ENCODE measurements at regions not wholly inside any gene's neighbourhood (a gene's known extent, or its start where the extent isn't known, plus 50 kb on each side); places are given as distances from the start of the nearest gene placed in this dataset.

DNA sequence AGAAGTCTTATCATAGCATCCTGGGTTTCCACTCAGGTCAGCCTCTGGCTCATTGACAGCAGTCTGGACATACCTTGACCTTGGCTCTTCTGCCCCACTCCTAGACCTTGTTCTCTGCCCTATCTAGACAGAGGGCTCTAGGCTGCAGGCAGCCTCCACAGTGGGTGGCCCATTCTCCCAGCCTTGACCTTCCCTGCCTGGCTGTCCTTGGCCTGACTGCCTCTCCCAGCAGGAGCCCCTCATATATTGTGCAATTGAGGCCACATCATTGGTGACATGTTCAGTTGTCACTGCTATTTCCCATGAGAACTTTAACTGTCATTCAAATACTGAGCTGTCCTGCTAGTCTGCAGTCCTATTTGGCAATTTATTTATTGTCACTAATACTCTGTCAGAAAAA lies 503.4 kb downstream of the PLXNA4 start:
- no peak for DNase-seq

- DNase-seq = no peak
Measured at GRCh38 chr7:132072165-132072564, 504.1 kb downstream of the PLXNA4 start.

DNA sequence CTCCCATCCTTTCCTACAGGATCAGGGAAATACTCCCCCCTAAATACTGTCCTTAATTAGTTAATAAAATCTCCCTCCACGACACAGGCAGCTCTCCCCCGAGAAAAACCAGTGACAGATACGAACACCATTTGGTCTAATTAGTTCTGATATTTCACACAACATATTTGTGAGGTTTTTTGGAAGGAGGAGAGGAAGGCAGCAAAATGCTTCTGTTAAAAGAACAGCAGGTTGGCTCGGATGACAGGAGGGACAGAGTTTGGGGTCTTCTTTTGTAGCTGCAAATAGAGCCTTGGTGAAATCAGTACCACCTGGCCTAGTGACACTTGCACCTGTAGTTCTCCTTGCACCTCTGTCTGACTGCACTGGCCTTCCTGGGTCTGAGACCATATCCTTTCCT lies 507.0 kb downstream of the PLXNA4 start:
- DNase-seq = no peak

DNA sequence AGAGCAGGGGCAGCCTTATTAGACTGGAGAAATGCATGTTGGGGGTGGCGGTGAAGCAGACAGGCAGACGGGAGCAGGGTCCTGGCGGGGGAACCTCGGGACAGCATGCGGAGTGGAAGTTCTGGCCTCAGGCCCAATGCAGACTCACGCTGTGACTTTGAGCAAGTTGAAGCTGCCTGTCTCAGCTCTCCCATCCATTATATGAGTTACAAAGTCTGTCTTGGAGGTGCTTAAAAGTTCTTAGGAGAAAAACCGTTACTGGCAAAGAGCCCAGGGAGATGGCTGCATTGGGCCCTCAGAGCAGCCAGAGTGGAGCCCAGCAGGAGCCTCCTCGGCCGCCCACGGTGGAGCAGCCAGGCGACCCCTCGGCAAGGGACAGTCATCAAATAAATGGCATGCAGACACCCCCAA lies 509.5 kb downstream of the PLXNA4 start:
- peak in 8 of 14 donors; percentile 16 to 68 (median 39) for DNase-seq

DNA sequence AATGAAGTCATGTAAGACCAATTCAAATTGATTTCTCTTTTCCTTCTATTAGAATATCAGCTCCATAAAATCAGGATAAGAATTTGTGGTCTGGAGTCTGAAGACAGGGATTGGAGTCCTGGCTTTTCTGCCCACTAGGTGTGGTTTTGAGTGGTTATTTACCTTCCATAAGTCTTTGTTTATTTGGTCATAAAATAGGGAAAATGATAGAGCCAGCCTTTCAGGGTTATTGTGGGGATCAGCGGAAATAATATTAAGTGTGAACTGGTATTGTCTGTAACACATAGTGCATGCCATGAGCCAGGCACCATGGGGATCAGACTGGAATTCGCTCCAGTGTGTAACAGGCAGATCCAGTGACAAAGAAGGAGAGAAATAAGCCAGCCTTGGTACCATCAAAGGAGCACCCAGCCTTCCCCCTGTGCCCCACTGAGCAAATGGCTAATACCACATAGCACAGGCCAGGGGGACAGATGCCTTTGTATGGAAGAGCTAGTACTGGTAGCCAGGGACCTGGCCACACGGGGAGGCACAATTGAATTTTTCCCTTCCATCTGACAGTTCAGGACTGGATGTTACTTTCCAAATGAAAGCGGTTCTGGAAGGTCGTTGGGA lies 509.7 kb upstream of the PODXL start:
- peak in 5 of 14 donors; percentile 26 to 60 (median 36) for DNase-seq

GRCh38 chr7:132065193-132065988 lies 509.0 kb upstream of the PODXL start:
- peak in 5 of 14 donors; percentile 9 to 69 (median 26) for DNase-seq

GRCh38 chr7:132063800-132064199 lies 507.4 kb upstream of the PODXL start:
- no peak for DNase-seq

GRCh38 chr7:132061937-132062336 lies 505.5 kb upstream of the PODXL start:
- DNase-seq = no peak

DNA sequence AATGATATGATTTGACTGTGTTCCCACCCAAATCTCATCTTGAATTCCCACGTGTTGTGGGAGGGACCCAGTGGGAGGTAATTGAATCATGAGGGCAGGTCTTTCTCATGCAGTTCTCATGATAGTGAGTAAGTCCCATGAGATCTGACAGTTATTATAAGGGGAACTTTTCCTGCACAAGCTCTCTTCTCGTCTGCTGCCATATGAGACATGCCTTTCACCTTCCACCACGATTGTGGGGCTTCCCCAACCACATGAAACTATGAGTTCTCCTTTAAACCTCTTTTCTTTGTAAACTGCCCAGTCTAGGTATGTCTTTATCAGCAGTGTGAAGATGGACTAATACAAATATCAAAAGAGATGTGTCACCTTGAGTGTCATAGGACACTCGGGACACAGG lies 502.7 kb upstream of the PODXL start:
- no peak for DNase-seq

DNA sequence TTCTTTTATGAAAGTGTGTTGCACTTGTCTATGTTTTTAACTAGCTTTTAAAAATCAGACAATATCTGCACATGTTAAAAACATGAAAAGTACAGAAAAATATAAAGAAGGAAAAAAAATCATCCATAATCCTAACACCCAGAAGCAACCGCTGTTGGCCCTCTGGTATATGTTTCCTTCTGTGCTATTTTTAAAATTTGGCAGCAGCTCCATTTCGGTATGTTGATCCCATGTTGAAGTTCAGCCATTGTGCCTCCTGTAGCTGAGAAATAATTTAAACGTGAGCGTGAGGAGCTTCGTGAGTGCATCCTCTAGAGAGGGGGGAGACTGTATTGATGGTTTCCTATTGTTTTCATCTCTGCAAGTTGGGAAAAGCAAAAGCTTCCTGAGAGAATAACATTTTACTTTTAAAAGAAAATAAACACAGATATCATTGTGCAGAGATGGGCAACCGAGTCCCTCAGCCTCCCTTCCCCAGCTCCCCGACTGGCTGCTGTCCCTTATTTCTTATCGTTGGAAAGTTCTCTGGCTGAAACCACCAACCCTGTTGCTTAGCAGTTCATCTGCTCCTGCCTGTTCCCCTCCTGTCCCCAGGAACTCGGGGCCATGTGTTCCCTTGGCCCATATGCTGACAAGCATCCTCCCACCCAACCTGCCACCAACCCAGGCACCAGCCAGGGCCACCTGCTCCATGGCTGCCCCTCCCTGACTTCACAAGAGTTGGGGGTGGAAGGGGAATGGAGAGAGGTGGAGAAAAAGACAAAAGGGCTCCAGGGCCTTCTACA lies 499.1 kb upstream of the PODXL start:
- no peak for DNase-seq

GRCh38 chr7:132053871-132054270 lies 497.4 kb upstream of the PODXL start:
- DNase-seq = peak in 1 of 14 donors; percentile 18

- DNase-seq = no peak
Measured at GRCh38 chr7:132051311-132051710, 494.9 kb upstream of the PODXL start.

GRCh38 chr7:132049462-132050304 lies 493.3 kb upstream of the PODXL start:
- no peak for DNase-seq

DNA sequence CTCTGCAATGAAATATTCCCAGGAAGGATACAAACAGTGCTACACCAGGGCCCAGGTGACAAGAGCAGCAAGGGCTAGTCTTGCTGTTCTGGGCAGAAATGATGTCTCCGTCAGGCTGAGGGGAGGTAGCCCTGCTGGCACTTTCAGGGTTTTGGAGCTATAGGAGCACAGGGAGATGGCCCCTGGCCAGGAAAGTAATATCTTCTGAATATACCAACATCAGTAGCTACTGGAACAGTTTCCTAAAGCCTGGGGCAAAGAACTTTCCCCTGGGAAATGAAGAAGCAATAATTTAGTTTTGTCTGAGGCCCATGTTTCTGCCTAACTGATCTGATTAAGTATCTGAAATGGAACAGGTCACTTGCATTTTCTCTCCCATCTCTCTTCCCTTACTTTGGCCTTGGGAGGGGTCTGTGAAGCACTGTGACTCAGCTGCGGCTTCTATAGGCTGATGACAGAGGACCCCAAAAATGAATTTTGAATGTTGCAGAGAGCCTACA lies 489.1 kb upstream of the PODXL start:
- DNase-seq = no peak

DNA sequence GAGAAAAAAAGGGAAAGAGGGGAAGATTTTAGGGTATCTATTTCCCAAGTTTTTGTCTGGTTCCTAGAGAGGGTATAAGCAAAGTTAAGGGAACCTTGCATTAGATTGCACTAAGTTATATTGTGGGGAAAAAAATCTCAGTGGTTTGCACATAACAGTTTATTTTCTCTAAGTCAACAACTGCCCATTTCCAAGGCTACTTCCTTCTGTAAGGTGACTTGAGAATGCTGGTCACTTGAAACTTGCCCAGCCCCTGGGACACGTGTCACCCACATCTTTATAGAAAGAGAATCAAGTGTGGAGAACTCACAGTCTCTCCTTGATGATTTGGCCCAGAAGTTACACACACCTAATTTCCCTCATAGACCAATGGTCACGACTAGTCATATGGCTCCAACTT lies 488.6 kb upstream of the PODXL start:
- DNase-seq = no peak

GRCh38 chr7:132044247-132044646 lies 487.8 kb upstream of the PODXL start:
- DNase-seq = no peak

DNA sequence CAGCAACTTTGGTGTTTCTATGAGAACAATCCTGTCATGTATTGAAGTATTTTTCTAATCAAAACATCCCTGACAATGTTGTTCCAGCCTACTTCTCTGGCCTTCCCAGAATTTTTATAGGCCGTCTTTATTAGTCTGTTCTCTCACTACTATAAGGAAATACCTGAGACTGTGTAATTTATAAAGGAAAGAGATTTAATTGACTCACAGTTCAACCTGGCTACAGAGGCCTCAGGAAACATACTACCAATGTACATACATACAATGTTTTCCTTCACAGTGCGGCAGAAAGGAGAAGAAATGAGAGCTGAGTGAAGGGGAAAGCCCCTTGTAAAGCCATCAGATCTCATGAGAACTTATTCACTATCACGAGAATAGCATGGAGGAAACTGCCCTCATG lies 484.7 kb upstream of the PODXL start:
- no peak for DNase-seq

GRCh38 chr7:132035517-132036362 lies 479.3 kb upstream of the PODXL start:
- peak in 1 of 14 donors; percentile 62 for DNase-seq

DNA sequence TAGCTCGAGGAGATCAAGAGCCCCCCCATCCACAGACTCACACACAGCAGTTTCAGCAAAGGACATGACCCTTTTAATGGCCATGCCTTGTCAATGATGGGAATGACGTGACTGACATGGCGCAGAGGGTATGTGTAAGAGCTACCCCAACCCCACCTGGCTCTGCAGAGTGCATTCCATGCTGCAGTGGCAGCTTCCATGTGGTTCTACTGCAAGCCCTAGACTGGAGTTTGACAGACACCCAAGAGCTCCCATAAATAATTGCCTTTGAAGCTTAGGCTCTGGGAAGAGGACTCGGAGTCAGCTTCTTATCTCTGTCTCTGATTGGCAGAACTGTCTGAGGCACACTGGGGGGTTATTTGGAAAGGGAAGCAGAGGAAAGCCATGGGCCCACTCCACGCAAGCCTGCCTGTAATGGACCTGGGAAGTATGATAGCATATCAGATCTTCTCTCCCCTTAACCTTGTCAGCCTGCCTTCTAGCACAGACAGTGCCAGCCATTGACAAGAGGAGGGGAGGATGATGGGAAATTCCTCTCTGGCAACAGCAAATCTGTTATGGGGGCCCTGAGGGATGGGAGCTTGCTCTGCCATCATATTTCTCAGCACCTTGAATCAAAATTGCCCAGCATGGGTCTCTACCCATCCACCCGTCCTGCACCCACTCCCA lies 478.5 kb upstream of the PODXL start:
- no peak for DNase-seq

DNA sequence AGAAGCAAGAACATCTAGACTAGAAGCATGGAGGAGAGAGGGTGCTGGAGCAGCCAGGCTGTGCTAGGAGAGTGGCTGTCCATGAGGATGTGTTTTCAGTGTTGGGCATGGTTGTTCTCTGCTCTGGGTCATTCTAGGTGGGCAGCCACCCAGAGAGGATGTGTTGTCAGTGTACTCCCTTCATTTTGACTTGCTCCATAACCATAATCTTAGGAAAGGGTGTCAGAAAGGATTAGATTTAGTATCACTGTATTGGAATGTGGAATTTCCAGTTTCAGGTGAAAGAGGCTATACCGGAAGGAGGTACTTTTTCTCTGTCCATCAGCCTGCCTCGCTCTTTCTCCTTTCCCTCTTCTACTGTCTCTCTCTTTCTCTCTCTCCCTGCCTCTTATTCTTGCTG lies 474.5 kb upstream of the PODXL start:
- DNase-seq = no peak
